ENCODE measurements at regions not wholly inside any gene's neighbourhood (a gene's known extent, or its start where the extent isn't known, plus 50 kb on each side); places are given as distances from the start of the nearest gene placed in this dataset.
"Not testable (repeated sequence)": the region's sequence is repeated elsewhere in the genome, so short reads cannot be mapped to it uniquely, and the experiment has no call there.

- no peak for DNase-seq (ENCODE audit: low spot score)
Observed at GRCh38 chr9:38255599-38255998, 136.9 kb upstream of the ALDH1B1 start.

GRCh38 chr9:38254756-38255155 is 137.7 kb upstream of the ALDH1B1 start:
- DNase-seq (ENCODE audit: low spot score) = no peak

- DNase-seq (ENCODE audit: low spot score) = no peak
Observed at GRCh38 chr9:38254151-38254550, 138.4 kb upstream of the ALDH1B1 start.

- no peak for DNase-seq (ENCODE audit: low spot score)
Observed at GRCh38 chr9:38253200-38253599, 139.3 kb upstream of the ALDH1B1 start.

GRCh38 chr9:38251036-38251860 is 141.3 kb upstream of the ALDH1B1 start:
- DNase-seq (ENCODE audit: low spot score) = no peak

GRCh38 chr9:38250279-38251035 is 142.0 kb upstream of the ALDH1B1 start:
- no peak for DNase-seq (ENCODE audit: low spot score)

- no peak for DNase-seq (ENCODE audit: low spot score)
Observed at GRCh38 chr9:38249587-38250210, 142.8 kb upstream of the ALDH1B1 start.

GRCh38 chr9:38249049-38249448 is 143.5 kb upstream of the ALDH1B1 start:
- DNase-seq (ENCODE audit: low spot score) = no peak

GRCh38 chr9:38246833-38247232 is 145.7 kb upstream of the ALDH1B1 start:
- DNase-seq (ENCODE audit: low spot score) = no peak

- DNase-seq (ENCODE audit: low spot score) = peak; percentile 6
Observed at GRCh38 chr9:38244971-38245370, 147.5 kb upstream of the ALDH1B1 start.

- DNase-seq (ENCODE audit: low spot score) = no peak
Observed at GRCh38 chr9:38243993-38244392, 148.5 kb upstream of the ALDH1B1 start.

GRCh38 chr9:38242151-38242550 is 150.4 kb upstream of the ALDH1B1 start:
- DNase-seq (ENCODE audit: low spot score) = not testable (repeated sequence)

- DNase-seq (ENCODE audit: low spot score) = no peak
Observed at GRCh38 chr9:38240051-38240450, 152.5 kb upstream of the ALDH1B1 start.

- DNase-seq (ENCODE audit: low spot score) = no peak
Observed at GRCh38 chr9:38235244-38235643, 157.3 kb upstream of the ALDH1B1 start.

- no peak for DNase-seq (ENCODE audit: low spot score)
Observed at GRCh38 chr9:38234479-38235170, 157.9 kb upstream of the ALDH1B1 start.

- DNase-seq (ENCODE audit: low spot score) = no peak
Observed at GRCh38 chr9:38233796-38234355, 158.6 kb upstream of the ALDH1B1 start.

- no peak for DNase-seq (ENCODE audit: low spot score)
Observed at GRCh38 chr9:38233343-38233742, 159.2 kb upstream of the ALDH1B1 start.

- DNase-seq (ENCODE audit: low spot score) = no peak
Observed at GRCh38 chr9:38232895-38233294, 159.6 kb upstream of the ALDH1B1 start.

GRCh38 chr9:38229504-38230155 is 160.6 kb upstream of the SHB start:
- no peak for DNase-seq (ENCODE audit: low spot score)

- DNase-seq (ENCODE audit: low spot score) = no peak
Observed at GRCh38 chr9:38229104-38229500, 160.1 kb upstream of the SHB start.

Measured in HT-29 (cell line).